Panc1 (cell line): ENCODE measurements at regions not wholly inside any gene's neighbourhood (a gene's known extent, or its start where the extent isn't known, plus 50 kb on each side); places are given as distances from the start of the nearest gene placed in this dataset.
A peak's percentile ranks its signal among the peaks of the same experiment; 100 is the strongest.

Experiments
- ATAC-seq: fragments of 200-7000 bp; cut with Tn5 transposase; 2 replicates; pipeline ENCODE4 v1.9.1; 2020; ENCODE audit warnings: mild to moderate bottlenecking, moderate library complexity
- BruUV-seq: library from RNA; stranded (reverse); fragments of 400-500 nt; replicated peaks from 2 replicates; lab custom pipeline; 2021; lab: Mats Ljungman, UMichigan
- CTCF ChIA-PET: fragments of 300-600 bp; sonication (Branson Sonifier 250); formaldehyde crosslinking; loops from one replicate; lab custom pipeline; 2022; ENCODE audit warnings: antibody characterized with exemption; lab: Charles Lee
- POLR2A ChIA-PET: fragments of 300-600 bp; sonication (Branson Sonifier 250); formaldehyde crosslinking; loops from one replicate; lab custom pipeline; 2022; ENCODE audit warnings: antibody characterized with exemption; lab: Charles Lee
- DNase-seq: peaks from one replicate; pipeline ENCODE4 v3.0.0-alpha.2; 2010; ENCODE audit warnings: low read depth, low spot score
- H3K27ac ChIP-seq: 2 replicates; pipeline ENCODE4 v1.5.1; 2011; ENCODE audit warnings: mild to moderate bottlenecking, low read length, inconsistent platforms
- H3K27me3 ChIP-seq: fragments of 200-500 bp; sonication (Bioruptor generic); 2 replicates; pipeline ENCODE4 v1.6.0; 2014; ENCODE audit warnings: low read length, inconsistent platforms; ENCODE audit not compliant: control insufficient read depth, insufficient read depth
- H3K36me3 ChIP-seq: fragments of 200-500 bp; sonication (Bioruptor generic); 2 replicates; pipeline ENCODE4 v1.5.1; 2014; ENCODE audit warnings: inconsistent platforms, mild to moderate bottlenecking, low read length, moderate library complexity; ENCODE audit not compliant: control insufficient read depth, insufficient read depth
- H3K4me1 ChIP-seq: 2 replicates; pipeline ENCODE4 v1.5.1; 2011; ENCODE audit warnings: inconsistent platforms, mild to moderate bottlenecking, low read length, moderate library complexity; ENCODE audit not compliant: control insufficient read depth, insufficient read depth
- H3K4me3 ChIP-seq, 2 experiments: 2 replicates each; pipeline ENCODE4 v1.5.1; 2011 to 2012; ENCODE audit warnings: low read depth in 2 of 2, low read length in 2 of 2, mild to moderate bottlenecking in 2 of 2, inconsistent platforms in 1 of 2, moderate library complexity in 1 of 2
- H3K9me3 ChIP-seq: fragments of 200-500 bp; sonication (Bioruptor generic); 2 replicates; pipeline ENCODE4 v1.5.1; 2014; ENCODE audit warnings: low read depth, mild to moderate bottlenecking, inconsistent platforms, low read length, moderate library complexity; ENCODE audit not compliant: control insufficient read depth, insufficient read depth
- POLR2AphosphoS5 ChIP-seq: IDR thresholded peaks from 2 replicates; pipeline ENCODE4 v1.6.1; 2012; ENCODE audit warnings: mild to moderate bottlenecking, low read depth, low read length, moderate library complexity
- SIN3A ChIP-seq: IDR thresholded peaks from 2 replicates; pipeline ENCODE4 v1.6.1; 2012; ENCODE audit warnings: low read depth, mild to moderate bottlenecking, low read length, moderate library complexity, borderline replicate concordance; ENCODE audit not compliant: insufficient read depth
- TCF7L2 ChIP-seq: IDR thresholded peaks from 2 replicates; pipeline ENCODE4 v1.6.1; 2011; ENCODE audit warnings: mild to moderate bottlenecking, low read depth, low read length, inconsistent platforms
- in situ Hi-C: cut with HindIII; loops from 2 replicates; pipeline ENCODE4 v1.10.0; 2016; ENCODE audit warnings: low sequenced_read_pairs, low pct_unique_long_range_greater_than_20kb
- intact Hi-C: fragments of 100-400 bp; cut with micrococcal nuclease; formaldehyde crosslinking; loops from one replicate; pipeline ENCODE4 v1.10.0; 2022; ENCODE audit not compliant: unreplicated experiment
- TF ChIP-seq, protein P1 (sequence below), 2 experiments: IDR thresholded peaks; 2 replicates each; pipeline ENCODE4 v1.6.1; 2011 to 2012; ENCODE audit warnings: low read depth in 2 of 2, control low read depth in 1 of 2, low read length in 1 of 2, mild to moderate bottlenecking in 1 of 2, moderate library complexity in 1 of 2; ENCODE audit not compliant: insufficient read depth in 1 of 2
- TF ChIP-seq, protein P2 (sequence below): fragments of 450-650 bp; IDR thresholded peaks from 2 replicates; pipeline ENCODE4 v1.5.1; 2017; ENCODE audit warnings: mild to moderate bottlenecking

DNA sequence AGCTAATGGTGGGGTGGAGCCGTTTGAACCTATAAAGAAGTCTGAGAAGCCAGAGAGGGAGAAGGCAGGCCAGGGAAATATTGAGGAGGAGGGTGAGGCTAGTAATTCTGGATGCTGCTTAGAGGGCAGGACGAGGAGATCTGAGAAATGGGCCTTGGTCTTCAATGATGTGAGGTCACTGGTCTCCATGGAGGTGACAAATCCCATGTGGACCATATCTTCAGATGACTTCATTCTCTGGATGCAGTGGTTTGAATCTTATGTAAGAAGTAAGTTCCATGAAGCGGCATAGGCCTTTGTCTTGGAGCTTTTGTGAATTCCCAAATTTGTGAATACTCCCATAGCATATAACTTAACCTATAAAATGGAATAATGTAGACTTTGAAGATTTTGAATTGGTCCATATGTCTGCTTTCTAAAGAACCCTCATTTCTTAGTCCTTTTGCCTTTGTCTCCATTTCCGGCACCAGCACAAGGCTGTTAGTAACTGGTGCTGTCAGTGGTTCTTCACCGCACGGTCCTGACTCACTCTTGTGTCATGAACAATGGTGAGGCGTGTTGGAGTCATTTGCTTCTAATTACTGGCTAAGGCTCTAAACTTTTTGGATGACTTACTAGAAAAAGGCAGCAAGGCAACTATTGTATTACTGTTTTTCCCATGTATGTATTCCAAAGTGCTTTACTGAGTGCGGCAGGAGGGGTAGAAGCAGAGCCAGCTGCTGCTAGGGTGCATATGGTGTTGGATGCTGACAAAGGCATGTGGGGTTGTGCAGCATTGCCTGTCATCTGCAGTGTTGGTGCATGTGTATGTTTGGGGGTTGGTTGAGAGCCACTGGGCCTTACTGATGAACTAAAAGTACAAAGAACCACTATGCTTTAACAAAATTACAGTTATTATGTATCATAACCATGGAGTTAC, 279.3 kb upstream of the C2CD4B start:
- BruUV-seq = no TSS peak
- in situ Hi-C loops = no loop called here
- no peaks in the 10 kb centered on the region for H3K4me1 ChIP-seq
- POLR2A ChIA-PET = no interaction called here
- no peak overlapping the region for H3K27ac ChIP-seq
- H3K27me3 ChIP-seq = no peaks in the 10 kb centered on the region
- intact Hi-C loops = no loop called here
- no peak overlapping the region for H3K4me3 ChIP-seq
- H3K9me3 ChIP-seq = no peaks in the 10 kb centered on the region
- CTCF ChIA-PET = no interaction called here
- DNase-seq (peak; percentile 82), ATAC-seq (peak; percentile 82)
- H3K36me3 ChIP-seq = no peaks in the 10 kb centered on the region
- TF ChIP-seq, protein P1, sequence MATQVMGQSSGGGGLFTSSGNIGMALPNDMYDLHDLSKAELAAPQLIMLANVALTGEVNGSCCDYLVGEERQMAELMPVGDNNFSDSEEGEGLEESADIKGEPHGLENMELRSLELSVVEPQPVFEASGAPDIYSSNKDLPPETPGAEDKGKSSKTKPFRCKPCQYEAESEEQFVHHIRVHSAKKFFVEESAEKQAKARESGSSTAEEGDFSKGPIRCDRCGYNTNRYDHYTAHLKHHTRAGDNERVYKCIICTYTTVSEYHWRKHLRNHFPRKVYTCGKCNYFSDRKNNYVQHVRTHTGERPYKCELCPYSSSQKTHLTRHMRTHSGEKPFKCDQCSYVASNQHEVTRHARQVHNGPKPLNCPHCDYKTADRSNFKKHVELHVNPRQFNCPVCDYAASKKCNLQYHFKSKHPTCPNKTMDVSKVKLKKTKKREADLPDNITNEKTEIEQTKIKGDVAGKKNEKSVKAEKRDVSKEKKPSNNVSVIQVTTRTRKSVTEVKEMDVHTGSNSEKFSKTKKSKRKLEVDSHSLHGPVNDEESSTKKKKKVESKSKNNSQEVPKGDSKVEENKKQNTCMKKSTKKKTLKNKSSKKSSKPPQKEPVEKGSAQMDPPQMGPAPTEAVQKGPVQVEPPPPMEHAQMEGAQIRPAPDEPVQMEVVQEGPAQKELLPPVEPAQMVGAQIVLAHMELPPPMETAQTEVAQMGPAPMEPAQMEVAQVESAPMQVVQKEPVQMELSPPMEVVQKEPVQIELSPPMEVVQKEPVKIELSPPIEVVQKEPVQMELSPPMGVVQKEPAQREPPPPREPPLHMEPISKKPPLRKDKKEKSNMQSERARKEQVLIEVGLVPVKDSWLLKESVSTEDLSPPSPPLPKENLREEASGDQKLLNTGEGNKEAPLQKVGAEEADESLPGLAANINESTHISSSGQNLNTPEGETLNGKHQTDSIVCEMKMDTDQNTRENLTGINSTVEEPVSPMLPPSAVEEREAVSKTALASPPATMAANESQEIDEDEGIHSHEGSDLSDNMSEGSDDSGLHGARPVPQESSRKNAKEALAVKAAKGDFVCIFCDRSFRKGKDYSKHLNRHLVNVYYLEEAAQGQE (IDR thresholded peaks at IDR 0.05; ENCODE audit: insufficient read depth in 1 of 2, low read depth in 2 of 2, low read length in 1 of 2) = no peak
- TF ChIP-seq, protein P2, sequence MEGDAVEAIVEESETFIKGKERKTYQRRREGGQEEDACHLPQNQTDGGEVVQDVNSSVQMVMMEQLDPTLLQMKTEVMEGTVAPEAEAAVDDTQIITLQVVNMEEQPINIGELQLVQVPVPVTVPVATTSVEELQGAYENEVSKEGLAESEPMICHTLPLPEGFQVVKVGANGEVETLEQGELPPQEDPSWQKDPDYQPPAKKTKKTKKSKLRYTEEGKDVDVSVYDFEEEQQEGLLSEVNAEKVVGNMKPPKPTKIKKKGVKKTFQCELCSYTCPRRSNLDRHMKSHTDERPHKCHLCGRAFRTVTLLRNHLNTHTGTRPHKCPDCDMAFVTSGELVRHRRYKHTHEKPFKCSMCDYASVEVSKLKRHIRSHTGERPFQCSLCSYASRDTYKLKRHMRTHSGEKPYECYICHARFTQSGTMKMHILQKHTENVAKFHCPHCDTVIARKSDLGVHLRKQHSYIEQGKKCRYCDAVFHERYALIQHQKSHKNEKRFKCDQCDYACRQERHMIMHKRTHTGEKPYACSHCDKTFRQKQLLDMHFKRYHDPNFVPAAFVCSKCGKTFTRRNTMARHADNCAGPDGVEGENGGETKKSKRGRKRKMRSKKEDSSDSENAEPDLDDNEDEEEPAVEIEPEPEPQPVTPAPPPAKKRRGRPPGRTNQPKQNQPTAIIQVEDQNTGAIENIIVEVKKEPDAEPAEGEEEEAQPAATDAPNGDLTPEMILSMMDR = no peak
- TF ChIP-seq POLR2AphosphoS5 (no peak), TCF7L2 (no peak), SIN3A (no peak)

DNA sequence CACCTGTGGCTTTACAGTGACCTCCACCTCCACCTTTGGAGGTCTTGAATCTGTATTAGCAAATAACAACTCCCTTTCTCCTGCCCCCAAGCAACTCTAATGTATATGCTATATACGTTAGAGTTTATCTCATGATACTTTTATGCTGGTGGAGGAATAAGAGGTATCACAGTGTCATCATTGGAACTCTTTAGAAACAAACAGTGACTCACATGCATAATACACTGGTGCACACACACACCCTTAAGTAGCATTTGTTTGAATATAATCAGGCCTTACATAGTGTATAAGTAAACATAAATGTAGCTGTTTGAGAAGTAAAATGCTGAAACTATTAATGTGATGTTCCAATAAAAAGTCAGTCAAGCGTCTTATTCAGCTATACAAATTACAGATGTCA, 280.2 kb upstream of the C2CD4B start:
- Histone ChIP-seq H3K4me3 (no peak overlapping the region), H3K27me3 (no peaks in the 10 kb centered on the region), H3K9me3 (no peaks in the 10 kb centered on the region), H3K36me3 (no peaks in the 10 kb centered on the region), H3K4me1 (no peaks in the 10 kb centered on the region), H3K27ac (no peak overlapping the region)
- ATAC-seq = peak; percentile 40; the same call in 1 of the 2 replicates
- DNase-seq = peak; percentile 32
- POLR2A ChIA-PET = interaction anchor here (0.7 kb wide), 1 partner anchor 258 kb away, joined by 7 read pairs; no protein-coding TSS in a partner anchor
- BruUV-seq = no TSS peak
- intact Hi-C loops (no loop called here), in situ Hi-C loops (no loop called here)
- TF ChIP-seq, protein P2 = no peak
- TF ChIP-seq, protein P1 (IDR thresholded peaks at IDR 0.05; ENCODE audit: insufficient read depth in 1 of 2, low read depth in 2 of 2, low read length in 1 of 2) = no peak
- TF ChIP-seq TCF7L2 (no peak), POLR2AphosphoS5 (no peak), SIN3A (no peak)
- CTCF ChIA-PET = no interaction called here
